ENCODE measurements at regions not wholly inside any gene's neighbourhood (a gene's known extent, or its start where the extent isn't known, plus 50 kb on each side); places are given as distances from the start of the nearest gene placed in this dataset.

DNA sequence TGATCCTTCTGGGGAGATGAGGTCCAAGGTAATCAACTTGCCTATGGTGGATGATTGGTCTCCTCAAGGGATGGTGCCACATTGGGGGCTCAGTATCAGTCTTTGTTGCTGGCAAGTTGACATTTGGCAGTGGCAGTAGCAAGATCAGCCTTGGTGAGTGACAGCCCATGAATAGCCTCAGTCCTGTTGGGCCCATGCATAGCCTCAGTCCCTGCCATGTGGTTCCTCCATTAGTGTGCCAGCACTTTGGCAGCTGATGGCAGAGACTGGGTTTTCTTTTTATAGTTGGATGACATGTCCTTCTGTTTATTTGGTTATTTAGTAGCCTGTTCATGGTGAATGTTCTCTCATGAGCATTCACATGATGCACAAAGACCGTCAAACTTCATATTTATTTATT, 179.6 kb downstream of the CBLN1 start:
- no peaks in the 10 kb centered on the region for H3K36me3 Mint-ChIP-seq
- H3K27ac Mint-ChIP-seq = no peak overlapping the region
- no peak overlapping the region for H3K4me3 Mint-ChIP-seq
- no peaks in the 10 kb centered on the region for H3K4me1 Mint-ChIP-seq
- peaks cover 4% of the 10 kb centered on the region for H3K9me3 Mint-ChIP-seq
- DNase-seq = no peak
- H3K27me3 Mint-ChIP-seq = no peaks in the 10 kb centered on the region

GRCh38 chr16:49100366-49100765, 181.3 kb downstream of the CBLN1 start:
- DNase-seq = no peak
- Mint-ChIP-seq H3K27me3 (no peaks in the 10 kb centered on the region), H3K4me3 (no peak overlapping the region), H3K9me3 (peaks cover 4% of the 10 kb centered on the region), H3K4me1 (no peaks in the 10 kb centered on the region), H3K27ac (no peak overlapping the region), H3K36me3 (no peaks in the 10 kb centered on the region)

DNA sequence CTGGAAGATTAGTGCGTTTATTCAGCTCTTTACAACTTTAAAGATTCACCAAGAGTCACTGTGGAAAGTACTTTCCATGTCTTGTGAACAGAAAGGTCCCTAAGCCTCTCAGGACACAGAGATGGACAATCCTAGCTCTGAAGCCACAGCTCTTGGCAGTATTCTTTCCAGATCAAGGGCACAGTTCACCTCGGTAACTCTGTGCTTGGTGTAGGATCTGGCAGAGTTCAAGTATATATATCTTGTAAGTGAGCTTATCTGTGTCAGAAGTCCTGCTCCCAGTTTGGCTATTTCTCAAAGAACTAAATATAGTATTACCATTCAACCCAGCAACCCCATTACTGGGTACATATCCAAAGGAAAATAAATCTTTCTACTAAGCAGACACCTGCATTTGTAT, 183.7 kb downstream of the CBLN1 start:
- H3K36me3 Mint-ChIP-seq = no peaks in the 10 kb centered on the region
- H3K4me1 Mint-ChIP-seq = no peaks in the 10 kb centered on the region
- no peak overlapping the region for H3K4me3 Mint-ChIP-seq
- H3K9me3 Mint-ChIP-seq = peaks cover 3% of the 10 kb centered on the region
- no peaks in the 10 kb centered on the region for H3K27me3 Mint-ChIP-seq
- H3K27ac Mint-ChIP-seq = no peak overlapping the region
- DNase-seq = no peak

DNA sequence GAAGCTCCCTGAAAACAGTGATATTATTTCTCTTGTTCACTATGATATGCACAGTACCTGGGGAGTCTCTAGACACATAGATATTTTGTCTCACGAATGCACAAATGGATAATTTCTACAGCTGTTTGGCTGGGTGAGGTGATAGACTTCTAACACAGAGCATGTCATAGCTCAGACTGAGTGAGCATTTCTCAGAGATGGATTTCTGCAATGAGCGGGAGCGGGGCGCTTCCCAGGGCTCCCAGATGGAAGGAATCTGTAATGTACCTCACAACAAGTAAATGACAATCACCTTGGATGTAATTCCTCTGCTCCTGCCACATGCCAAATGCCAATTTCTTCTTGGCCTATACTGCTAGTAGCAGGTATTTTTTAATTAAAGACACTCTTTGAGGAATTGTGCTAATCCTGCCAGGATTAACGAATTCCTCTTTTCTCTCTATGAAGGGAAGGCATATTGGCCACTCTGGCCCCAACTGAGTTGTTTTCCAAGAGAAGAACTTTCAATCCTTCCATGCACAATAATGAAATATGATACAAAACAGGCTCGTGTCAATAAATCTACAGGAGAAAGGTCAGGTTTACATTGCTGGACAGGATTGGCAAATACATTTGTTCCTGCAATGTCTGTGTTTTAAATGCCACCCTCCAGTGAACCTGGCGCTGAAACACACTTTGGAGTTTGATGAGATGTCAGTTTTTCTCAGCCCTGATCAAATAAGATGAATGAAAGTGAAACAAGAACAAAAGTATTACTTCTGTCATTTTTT, 185.3 kb downstream of the CBLN1 start:
- no peaks in the 10 kb centered on the region for H3K36me3 Mint-ChIP-seq
- H3K9me3 Mint-ChIP-seq = peaks cover 4% of the 10 kb centered on the region
- no peak overlapping the region for H3K27ac Mint-ChIP-seq
- no peak for DNase-seq
- H3K4me3 Mint-ChIP-seq = no peak overlapping the region
- no peaks in the 10 kb centered on the region for H3K27me3 Mint-ChIP-seq
- H3K4me1 Mint-ChIP-seq = no peaks in the 10 kb centered on the region

DNA sequence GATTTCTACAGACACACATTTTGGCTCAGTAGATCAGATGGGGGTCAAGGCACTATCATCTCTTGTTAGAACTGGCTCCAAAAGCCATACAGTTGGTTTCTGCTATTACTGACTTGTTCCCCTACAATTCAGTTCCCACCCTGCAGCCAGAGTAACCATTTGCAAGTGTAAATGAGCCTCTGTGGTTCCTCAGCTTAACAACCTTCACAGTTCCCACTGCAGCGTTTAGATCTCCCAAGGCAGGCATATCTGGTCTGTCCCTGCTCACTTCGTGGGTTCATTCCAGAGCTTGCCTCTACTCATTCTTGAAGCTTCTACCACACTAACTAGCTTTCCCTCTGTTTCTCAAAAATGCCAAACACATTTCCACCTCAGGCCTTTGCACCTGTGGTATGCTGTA, 186.1 kb downstream of the CBLN1 start:
- H3K4me3 Mint-ChIP-seq = no peak overlapping the region
- H3K27ac Mint-ChIP-seq = no peak overlapping the region
- no peaks in the 10 kb centered on the region for H3K36me3 Mint-ChIP-seq
- no peaks in the 10 kb centered on the region for H3K4me1 Mint-ChIP-seq
- peaks cover 1% of the 10 kb centered on the region for H3K9me3 Mint-ChIP-seq
- no peak for DNase-seq
- H3K27me3 Mint-ChIP-seq = no peaks in the 10 kb centered on the region

GRCh38 chr16:49094471-49094870, 187.2 kb downstream of the CBLN1 start:
- no peaks in the 10 kb centered on the region for H3K36me3 Mint-ChIP-seq
- H3K9me3 Mint-ChIP-seq = peaks cover 1% of the 10 kb centered on the region
- no peaks in the 10 kb centered on the region for H3K27me3 Mint-ChIP-seq
- no peak for DNase-seq
- no peak overlapping the region for H3K27ac Mint-ChIP-seq
- H3K4me1 Mint-ChIP-seq = no peaks in the 10 kb centered on the region
- no peak overlapping the region for H3K4me3 Mint-ChIP-seq

GRCh38 chr16:49093939-49094338, 187.7 kb downstream of the CBLN1 start:
- H3K27me3 Mint-ChIP-seq = no peaks in the 10 kb centered on the region
- no peaks in the 10 kb centered on the region for H3K4me1 Mint-ChIP-seq
- H3K9me3 Mint-ChIP-seq = peaks cover 1% of the 10 kb centered on the region
- no peaks in the 10 kb centered on the region for H3K36me3 Mint-ChIP-seq
- no peak overlapping the region for H3K4me3 Mint-ChIP-seq
- no peak overlapping the region for H3K27ac Mint-ChIP-seq
- DNase-seq = no peak

DNA sequence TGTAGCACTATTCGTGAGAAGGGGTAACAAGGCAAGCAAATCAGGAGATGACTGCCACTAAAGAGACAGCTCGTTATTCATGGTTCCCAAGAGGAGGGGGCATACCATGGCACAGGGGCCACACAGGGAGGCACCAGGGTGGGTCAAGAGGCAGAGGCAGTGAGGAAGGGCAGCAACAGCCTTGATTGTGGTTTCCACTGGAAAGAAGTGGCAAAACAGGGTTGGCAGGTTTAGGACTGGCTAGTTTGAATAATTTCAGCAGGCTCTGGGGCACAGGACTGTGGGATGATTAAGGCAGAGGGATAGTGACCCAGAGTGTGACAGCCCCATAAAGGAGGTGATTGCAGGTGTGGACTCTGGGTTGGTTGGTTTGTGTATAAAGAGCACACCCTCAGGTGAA, 188.9 kb downstream of the CBLN1 start:
- no peaks in the 10 kb centered on the region for H3K4me1 Mint-ChIP-seq

GRCh38 chr16:49089533-49089932, 192.1 kb downstream of the CBLN1 start:
- DNase-seq = no peak
- Mint-ChIP-seq H3K4me1 (no peaks in the 10 kb centered on the region), H3K27ac (no peak overlapping the region), H3K9me3 (peaks cover 9% of the 10 kb centered on the region), H3K27me3 (no peaks in the 10 kb centered on the region), H3K36me3 (peaks cover 4% of the 10 kb centered on the region), H3K4me3 (no peak overlapping the region)

More for the DNA sequence above, 188.9 kb downstream of the CBLN1 start:
- Mint-ChIP-seq H3K27ac (no peak overlapping the region), H3K36me3 (no peaks in the 10 kb centered on the region), H3K9me3 (peaks cover 1% of the 10 kb centered on the region), H3K27me3 (no peaks in the 10 kb centered on the region), H3K4me3 (no peak overlapping the region)
- DNase-seq = no peak

- H3K9me3 Mint-ChIP-seq = peaks cover 11% of the 10 kb centered on the region
- DNase-seq = no peak
- H3K27ac Mint-ChIP-seq = no peak overlapping the region
- H3K27me3 Mint-ChIP-seq = no peaks in the 10 kb centered on the region
- peaks cover 4% of the 10 kb centered on the region for H3K36me3 Mint-ChIP-seq
- H3K4me1 Mint-ChIP-seq = no peaks in the 10 kb centered on the region
- H3K4me3 Mint-ChIP-seq = no peak overlapping the region
Measured at GRCh38 chr16:49089039-49089438, 192.6 kb downstream of the CBLN1 start.

- no peak for DNase-seq
- H3K27ac Mint-ChIP-seq = no peak overlapping the region
- peaks cover 4% of the 10 kb centered on the region for H3K36me3 Mint-ChIP-seq
- no peaks in the 10 kb centered on the region for H3K4me1 Mint-ChIP-seq
- no peaks in the 10 kb centered on the region for H3K27me3 Mint-ChIP-seq
- H3K9me3 Mint-ChIP-seq = peaks cover 10% of the 10 kb centered on the region
- no peak overlapping the region for H3K4me3 Mint-ChIP-seq
Measured at GRCh38 chr16:49085686-49086085, 196.0 kb downstream of the CBLN1 start.

DNA sequence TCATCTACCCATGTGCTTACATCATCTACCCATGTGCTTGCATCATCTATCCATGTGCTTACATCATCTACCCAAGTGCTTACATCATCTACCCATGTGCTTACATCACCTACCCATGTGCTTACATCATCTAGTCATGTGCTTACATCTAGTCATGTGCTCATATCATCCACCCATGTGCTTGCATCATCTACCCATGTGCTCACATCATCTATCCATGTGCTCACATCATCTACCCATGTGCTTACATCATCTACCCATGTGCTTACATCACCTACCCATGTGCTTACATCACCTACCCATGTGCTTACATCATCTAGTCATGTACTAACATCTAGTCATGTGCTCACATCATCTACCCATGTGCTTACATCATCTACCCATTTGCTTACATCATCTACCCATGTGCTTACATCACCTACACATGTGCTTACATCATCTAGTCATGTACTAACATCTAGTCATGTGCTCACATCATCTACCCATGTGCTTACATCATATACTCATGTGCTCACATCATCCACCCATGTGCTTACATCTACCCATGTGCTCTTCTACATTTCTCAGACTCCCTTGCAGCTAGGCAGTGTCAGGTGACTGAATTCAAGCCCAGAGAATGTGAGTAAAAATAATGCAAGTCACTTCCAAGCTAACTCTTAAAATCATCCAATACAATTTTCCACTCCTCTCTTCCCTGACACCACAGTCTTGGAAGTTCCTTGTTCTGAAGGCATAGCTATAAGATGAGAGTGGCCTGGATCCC, 196.8 kb downstream of the CBLN1 start:
- no peak overlapping the region for H3K4me3 Mint-ChIP-seq
- no peak overlapping the region for H3K27ac Mint-ChIP-seq
- no peak for DNase-seq
- peaks cover 4% of the 10 kb centered on the region for H3K36me3 Mint-ChIP-seq
- peaks cover 10% of the 10 kb centered on the region for H3K9me3 Mint-ChIP-seq
- no peaks in the 10 kb centered on the region for H3K27me3 Mint-ChIP-seq
- H3K4me1 Mint-ChIP-seq = no peaks in the 10 kb centered on the region

DNA sequence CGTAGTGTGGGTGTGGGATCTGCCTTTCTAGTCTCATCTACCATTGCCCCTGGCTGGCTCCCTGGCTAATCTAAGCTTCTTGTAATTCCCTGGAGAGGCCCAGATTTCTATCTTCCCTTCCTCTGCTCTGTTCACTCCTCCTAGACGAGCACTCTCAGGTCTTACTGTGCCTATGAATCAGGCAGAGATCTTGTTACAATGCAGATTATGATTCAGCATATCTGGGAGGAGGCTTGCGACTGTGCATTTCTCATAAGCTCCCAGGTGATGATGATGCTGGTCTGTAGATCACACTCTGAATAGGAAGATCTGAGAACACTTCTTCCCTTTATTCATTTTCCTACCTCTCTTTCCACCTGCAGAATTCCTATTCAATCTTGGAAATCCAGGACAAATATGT, 200.1 kb downstream of the CBLN1 start:
- Mint-ChIP-seq H3K27ac (no peak overlapping the region), H3K36me3 (peaks cover 4% of the 10 kb centered on the region), H3K4me1 (no peaks in the 10 kb centered on the region), H3K9me3 (peaks cover 18% of the 10 kb centered on the region), H3K4me3 (no peak overlapping the region), H3K27me3 (no peaks in the 10 kb centered on the region)
- DNase-seq = no peak

DNA sequence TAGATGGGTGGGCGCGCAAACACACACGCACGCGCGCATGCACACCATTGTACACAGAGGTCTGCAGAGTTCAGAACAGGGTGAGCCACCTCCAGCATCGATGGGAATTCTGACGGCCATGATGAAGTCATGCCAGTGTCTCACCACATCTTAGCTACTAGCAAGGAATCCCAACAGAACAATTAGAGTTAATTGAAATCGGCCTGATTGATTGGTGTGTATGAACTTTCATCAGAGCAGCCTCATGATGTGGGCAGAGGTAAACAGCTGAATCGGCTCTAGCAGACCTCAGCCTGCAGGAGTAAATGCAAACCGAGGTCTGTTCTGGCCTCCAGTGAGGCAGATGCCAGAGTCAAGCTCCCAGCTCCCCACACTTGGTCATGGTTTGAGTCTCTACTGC, 200.6 kb downstream of the CBLN1 start:
- H3K27ac Mint-ChIP-seq = no peak overlapping the region
- no peak for DNase-seq
- peaks cover 4% of the 10 kb centered on the region for H3K36me3 Mint-ChIP-seq
- no peak overlapping the region for H3K4me3 Mint-ChIP-seq
- no peaks in the 10 kb centered on the region for H3K27me3 Mint-ChIP-seq
- peaks cover 18% of the 10 kb centered on the region for H3K9me3 Mint-ChIP-seq
- H3K4me1 Mint-ChIP-seq = no peaks in the 10 kb centered on the region

GRCh38 chr16:49078571-49078970, 203.1 kb downstream of the CBLN1 start:
- DNase-seq = no peak
- no peaks in the 10 kb centered on the region for H3K36me3 Mint-ChIP-seq
- no peak overlapping the region for H3K4me3 Mint-ChIP-seq
- H3K4me1 Mint-ChIP-seq = no peaks in the 10 kb centered on the region
- peaks cover 11% of the 10 kb centered on the region for H3K9me3 Mint-ChIP-seq
- H3K27me3 Mint-ChIP-seq = no peaks in the 10 kb centered on the region
- no peak overlapping the region for H3K27ac Mint-ChIP-seq

DNA sequence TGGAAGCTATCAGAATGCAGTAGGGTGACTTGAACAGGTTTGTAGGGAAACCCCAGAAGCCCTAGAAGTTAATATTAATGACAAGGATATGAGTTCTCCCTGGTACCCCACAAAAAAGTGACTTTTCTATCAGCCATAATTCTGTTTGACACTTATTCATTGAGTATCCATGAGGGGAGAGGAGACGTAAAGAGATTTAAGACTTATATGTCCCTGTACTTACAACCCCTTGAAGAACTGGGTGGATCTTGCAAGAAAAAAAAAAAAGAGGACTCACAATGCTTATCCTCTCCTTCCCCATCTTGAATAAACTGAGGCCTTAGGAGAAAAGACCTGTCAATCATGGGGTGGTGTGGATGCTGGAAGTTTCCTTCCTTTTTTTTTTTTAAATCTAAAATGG, 203.5 kb downstream of the CBLN1 start:
- peaks cover 11% of the 10 kb centered on the region for H3K9me3 Mint-ChIP-seq

More for the DNA sequence above, 203.5 kb downstream of the CBLN1 start:
- H3K36me3 Mint-ChIP-seq = no peaks in the 10 kb centered on the region
- no peak for DNase-seq
- no peaks in the 10 kb centered on the region for H3K27me3 Mint-ChIP-seq
- H3K27ac Mint-ChIP-seq = no peak overlapping the region
- H3K4me1 Mint-ChIP-seq = no peaks in the 10 kb centered on the region
- no peak overlapping the region for H3K4me3 Mint-ChIP-seq

Measured in activated naive CD8-positive, alpha-beta T cell treated with anti-CD3 and anti-CD28 coated beads for 36 hours (primary cell).